SK-N-SH (cell line): ENCODE measurements at regions not wholly inside any gene's neighbourhood (a gene's known extent, or its start where the extent isn't known, plus 50 kb on each side); places are given as distances from the start of the nearest gene placed in this dataset.

Source experiments
- CTCF ChIA-PET: fragments of 300-600, 350-600 bp; formaldehyde crosslinking; extraction: SDS; loops from one replicate; lab custom pipeline; 2021; lab: Yijun Ruan, JAX
- POLR2A ChIA-PET: fragments of 350-600 bp; sonication (Branson Sonifier 250); formaldehyde crosslinking; extraction: SDS; loops from one replicate; lab custom pipeline; 2020; ENCODE audit warnings: antibody characterized with exemption, inconsistent platforms; lab: Yijun Ruan, JAX
- DNase-seq: peaks from one replicate; pipeline ENCODE4 v3.0.0; 2012
- H2AFZ ChIP-seq: fragments of 200-600 bp; sonication (generic); 2 replicates; pipeline ENCODE4 v1.8.1; 2016; ENCODE audit warnings: antibody characterized with exemption, mild to moderate bottlenecking, low read depth
- H3F3A ChIP-seq: fragments of 200-600 bp; sonication (generic); replicated peaks from 2 replicates; pipeline ENCODE3; 2016; ENCODE audit warnings: antibody characterized with exemption, mild to moderate bottlenecking; ENCODE audit not compliant: insufficient read depth
- H3K27ac ChIP-seq, 2 experiments: fragments of 200-500 bp in 1 of 2; fragments of 200-600 bp in 1 of 2; sonication (Bioruptor generic) in 1 of 2; sonication (generic), shearing (Covaris generic) in 1 of 2; 2 replicates each; pipeline versions ENCODE4 v1.5.1 to v1.6.1; 2014 to 2016; ENCODE audit warnings: low read depth in 2 of 2, inconsistent platforms in 1 of 2, low read length in 1 of 2, mild to moderate bottlenecking in 1 of 2, mixed read lengths in 1 of 2
- H3K27me3 ChIP-seq: fragments of 200-600 bp; sonication (generic), shearing (Covaris generic); 2 replicates; pipeline ENCODE4 v1.6.1; 2016; ENCODE audit warnings: mixed run types; ENCODE audit not compliant: insufficient read depth
- H3K36me3 ChIP-seq, 2 experiments: fragments of 200-500 bp in 1 of 2; fragments of 200-600 bp in 1 of 2; sonication (Bioruptor generic) in 1 of 2; sonication (generic) in 1 of 2; replicated peaks in 1 of 2; 2 replicates each; pipeline versions ENCODE3 to v1.5.1; 2014 to 2016; ENCODE audit warnings: low read length in 1 of 2, mild to moderate bottlenecking in 1 of 2; ENCODE audit not compliant: insufficient read depth in 2 of 2, control insufficient read depth in 1 of 2
- H3K4me1 ChIP-seq, 2 experiments: fragments of 200-500 bp in 1 of 2; fragments of 200-600 bp in 1 of 2; sonication (Bioruptor generic) in 1 of 2; sonication (generic), shearing (Covaris generic) in 1 of 2; 2 replicates each; pipeline versions ENCODE4 v1.5.1 to v1.6.1; 2014 to 2016; ENCODE audit warnings: low read depth in 1 of 2, low read length in 1 of 2, mixed run types in 1 of 2; ENCODE audit not compliant: insufficient read depth in 2 of 2, control insufficient read depth in 1 of 2
- H3K4me2 ChIP-seq: fragments of 200-600 bp; sonication (generic), shearing (Covaris generic); 2 replicates; pipeline ENCODE4 v1.6.1; 2017; ENCODE audit warnings: mixed run types
- H3K4me3 ChIP-seq, 2 experiments: fragments of 200-500 bp in 1 of 2; fragments of 200-600 bp in 1 of 2; sonication (Bioruptor generic) in 1 of 2; sonication (generic), shearing (Covaris generic) in 1 of 2; 2 replicates each; pipeline versions ENCODE4 v1.5.1 to v1.8.1; 2014 to 2016; ENCODE audit warnings: low read depth in 2 of 2, inconsistent platforms in 1 of 2, low read length in 1 of 2, mild to moderate bottlenecking in 1 of 2, mixed read lengths in 1 of 2, moderate library complexity in 1 of 2
- H3K79me2 ChIP-seq: fragments of 200-600 bp; sonication (generic); 2 replicates; pipeline ENCODE4 v1.8.1; 2017; ENCODE audit warnings: mild to moderate bottlenecking; ENCODE audit not compliant: insufficient read depth
- H3K9ac ChIP-seq: fragments of 200-600 bp; sonication (generic); 2 replicates; pipeline ENCODE4 v1.6.1; 2017; ENCODE audit warnings: mixed run types
- H3K9me2 ChIP-seq: fragments of 200-600 bp; sonication (generic); 2 replicates; pipeline ENCODE4 v1.6.1; 2017; ENCODE audit warnings: mixed run types
- H3K9me3 ChIP-seq: fragments of 200-600 bp; sonication (generic); 2 replicates; pipeline ENCODE4 v1.6.1; 2017; ENCODE audit warnings: mixed run types, mild to moderate bottlenecking, moderate library complexity
- H4K20me1 ChIP-seq: fragments of 200-600 bp; sonication (generic); 2 replicates; pipeline ENCODE4 v1.6.1; 2017; ENCODE audit warnings: mild to moderate bottlenecking, mixed run types; ENCODE audit not compliant: insufficient read depth
- CHD2 ChIP-seq: fragments of 150-350 bp; IDR thresholded peaks from 2 replicates; pipeline ENCODE4 v1.6.1; 2018; ENCODE audit warnings: low read length; ENCODE audit not compliant: partially characterized antibody
- FOSL2 ChIP-seq: IDR thresholded peaks from 2 replicates; pipeline ENCODE4 v1.4.0; 2012; ENCODE audit warnings: low read depth, mild to moderate bottlenecking, moderate library complexity, borderline replicate concordance
- GABPA ChIP-seq: IDR thresholded peaks from 2 replicates; pipeline ENCODE4 v1.4.0; 2012; ENCODE audit warnings: low read depth, mild to moderate bottlenecking
- GATA2 ChIP-seq: sonication (generic); formaldehyde crosslinking; IDR thresholded peaks from 2 replicates; pipeline ENCODE4 v1.5.0; 2020; ENCODE audit warnings: mild to moderate bottlenecking, missing genetic modification reagents
- IRF3 ChIP-seq: fragments of 150-350 bp; IDR thresholded peaks from 2 replicates; pipeline ENCODE4 v1.6.1; 2016; ENCODE audit warnings: mild to moderate bottlenecking, low read depth, low read length
- JUND ChIP-seq: IDR thresholded peaks from 2 replicates; pipeline ENCODE4 v1.4.0; 2012
- MAX ChIP-seq: IDR thresholded peaks from 2 replicates; pipeline ENCODE4 v1.4.0; 2012; ENCODE audit warnings: low read depth
- MXI1 ChIP-seq: IDR thresholded peaks from 2 replicates; pipeline ENCODE4 v1.6.1; 2012; ENCODE audit warnings: mild to moderate bottlenecking, low read depth, low read length, improper control_type of control experiment
- NFIC ChIP-seq: IDR thresholded peaks from 2 replicates; pipeline ENCODE4 v1.4.0; 2012; ENCODE audit warnings: borderline replicate concordance
- NRF1 ChIP-seq: IDR thresholded peaks from 2 replicates; pipeline ENCODE4 v1.6.1; 2012; ENCODE audit warnings: low read depth, mild to moderate bottlenecking, low read length
- POLR2AphosphoS5 ChIP-seq: IDR thresholded peaks from 2 replicates; pipeline ENCODE4 v1.6.1; 2012; ENCODE audit warnings: low read depth, low read length
- RFX5 ChIP-seq: IDR thresholded peaks from 2 replicates; pipeline ENCODE4 v1.6.1; 2012; ENCODE audit warnings: mild to moderate bottlenecking, improper control_type of control experiment, low read length
- SIN3A ChIP-seq: IDR thresholded peaks from 2 replicates; pipeline ENCODE4 v1.6.1; 2012; ENCODE audit warnings: low read depth, mild to moderate bottlenecking, low read length, moderate library complexity, borderline replicate concordance
- TCF12 ChIP-seq: IDR thresholded peaks from 2 replicates; pipeline ENCODE4 v1.4.0; 2012
- TEAD4 ChIP-seq: IDR thresholded peaks from 2 replicates; pipeline ENCODE4 v1.4.0; 2012; ENCODE audit warnings: mild to moderate bottlenecking, borderline replicate concordance; ENCODE audit not compliant: insufficient read depth
- USF1 ChIP-seq: IDR thresholded peaks from 2 replicates; pipeline ENCODE4 v1.4.0; 2012; ENCODE audit warnings: low read depth, borderline replicate concordance
- USF2 ChIP-seq: fragments of 150-350 bp; IDR thresholded peaks from 2 replicates; pipeline ENCODE4 v1.6.1; 2017; ENCODE audit warnings: antibody characterized with exemption, low read length, low read depth, borderline replicate concordance
- YY1 ChIP-seq: IDR thresholded peaks from 2 replicates; pipeline ENCODE4 v1.4.0; 2012; ENCODE audit warnings: low read depth, mild to moderate bottlenecking
- ZBTB33 ChIP-seq: IDR thresholded peaks from 2 replicates; pipeline ENCODE4 v1.4.0; 2012; ENCODE audit warnings: low read depth, borderline replicate concordance
- WGBS: methylation state at CpG from one replicate; pipeline ENCODE4 v1.1.6; 2017; ENCODE audit warnings: low lambda C conversion rate; 5-methylcytosine and 5-hydroxymethylcytosine counted together

- Histone ChIP-seq H3K9me3 (no peaks in the 10 kb centered on the region), H3K4me2 (no peak overlapping the region), H3K4me3 (no peak overlapping the region), H4K20me1 (no peaks in the 10 kb centered on the region), H3K27ac (no peak overlapping the region), H3K79me2 (no peaks in the 10 kb centered on the region), H3K27me3 (no peaks in the 10 kb centered on the region), H3K36me3 (no peaks in the 10 kb centered on the region), H3K9me2 (no peaks in the 10 kb centered on the region), H3K9ac (no peak overlapping the region), H2AFZ (no peak overlapping the region), H3K4me1 (no peaks in the 10 kb centered on the region), H3F3A (no peaks in the 10 kb centered on the region)
- TF ChIP-seq YY1 (no peak), USF1 (no peak), USF2 (no peak), IRF3 (no peak), MXI1 (no peak), GABPA (no peak), MAX (no peak), GATA2 (no peak), TEAD4 (no peak), TCF12 (no peak), NFIC (no peak), CHD2 (no peak)
- POLR2A ChIA-PET, result no interaction called here
- 3% methylated on average over 2 of the region's 2 CpGs for WGBS
- DNase-seq, result no peak
- CTCF ChIA-PET, result no interaction called here
Measured at GRCh38 chr7:114806590-114807162, 115.2 kb upstream of the MDFIC start.

GRCh38 chr7:114812570-114812969 lies 109.3 kb upstream of the MDFIC start:
- 0 out of 2 replicates have a peak, but pooled peaks cover 4% of the 10 kb centered on the region for H3K27me3 ChIP-seq
- no peaks in the 10 kb centered on the region for H3K4me1 ChIP-seq
- ChIA-PET POLR2A (no interaction called here), CTCF (interaction anchor here (1.3 kb wide), 1 partner anchor 13 kb away, joined by 3 read pairs; no protein-coding TSS in a partner anchor)
- H3K79me2 ChIP-seq, result no peaks in the 10 kb centered on the region
- H3K4me2 ChIP-seq, result no peak overlapping the region
- no peak overlapping the region for H3K9ac ChIP-seq
- no peak for DNase-seq
- H4K20me1 ChIP-seq, result no peaks in the 10 kb centered on the region
- H2AFZ ChIP-seq, result no peak overlapping the region
- no peaks in the 10 kb centered on the region; the same call in 1 of the 2 replicates for H3K9me2 ChIP-seq
- 2% methylated on average over 1 of the region's 1 CpG for WGBS
- no peak overlapping the region for H3K27ac ChIP-seq
- no peaks in the 10 kb centered on the region for H3F3A ChIP-seq
- H3K9me3 ChIP-seq, result no peaks in the 10 kb centered on the region
- no peak overlapping the region for H3K4me3 ChIP-seq
- no peaks in the 10 kb centered on the region for H3K36me3 ChIP-seq
- TF ChIP-seq FOSL2 (no peak), ZBTB33 (no peak), NFIC (no peak), JUND (no peak), POLR2AphosphoS5 (no peak), USF1 (no peak), SIN3A (no peak), RFX5 (no peak), NRF1 (no peak)
